Large intestine (tissue), 3 donors: ENCODE measurements at regions not wholly inside any gene's neighbourhood (a gene's known extent, or its start where the extent isn't known, plus 50 kb on each side); places are given as distances from the start of the nearest gene placed in this dataset.

ENCODE experiments used
- DNase-seq, 2 donors: peaks; one replicate each; pipeline versions ENCODE4 v3.0.0 to v3.0.0-alpha.2; 2013
- H3K27ac ChIP-seq: one replicate; pipeline ENCODE4 v1.5.1; 2013; ENCODE audit warnings: low read length
- H3K27me3 ChIP-seq: 2 replicates; pipeline ENCODE4 v1.6.1; 2013; ENCODE audit warnings: low read length; ENCODE audit not compliant: control insufficient read depth, insufficient read depth
- H3K36me3 ChIP-seq: 2 replicates; pipeline ENCODE4 v1.6.1; 2013; ENCODE audit warnings: low read length; ENCODE audit not compliant: control insufficient read depth, insufficient read depth
- H3K4me1 ChIP-seq: one replicate; pipeline ENCODE4 v1.6.1; 2013; ENCODE audit warnings: low read length; ENCODE audit not compliant: control insufficient read depth, insufficient read depth
- H3K4me3 ChIP-seq: one replicate; pipeline ENCODE4 v1.5.1; 2013; ENCODE audit warnings: low read length
- H3K9me3 ChIP-seq: one replicate; pipeline ENCODE4 v1.6.1; 2013; ENCODE audit warnings: mild to moderate bottlenecking, low read depth, low read length, moderate library complexity; ENCODE audit not compliant: control insufficient read depth
- WGBS: methylation state at CpG from one replicate; pipeline ENCODE4 v1.1.5; 2013; ENCODE audit warnings: low lambda C conversion rate; ENCODE audit not compliant: insufficient coverage; 5-methylcytosine and 5-hydroxymethylcytosine counted together

DNA sequence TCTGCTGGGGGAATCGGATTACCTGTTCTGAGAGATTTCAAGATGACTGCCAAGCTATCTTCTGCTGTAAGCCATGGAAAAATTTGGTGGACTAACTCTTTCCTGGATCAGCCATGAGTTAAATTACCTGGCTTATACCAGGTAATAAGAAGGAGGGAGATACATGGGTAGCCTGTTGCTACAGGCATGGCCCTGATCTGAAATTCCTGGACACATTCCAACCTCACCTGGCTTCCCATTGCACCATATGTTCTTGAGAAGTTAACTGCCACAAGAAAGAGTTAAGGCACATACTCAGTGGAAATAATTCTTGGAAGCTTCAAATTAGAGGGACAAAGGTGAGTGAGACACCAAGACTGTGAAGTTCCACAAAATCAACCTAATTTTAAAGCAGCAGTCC lies 371.3 kb downstream of the ACTL7B start:
- H3K36me3 ChIP-seq = no peaks in the 10 kb centered on the region
- WGBS = no CpG with 5 or more reads among the region's 1 CpG
- H3K9me3 ChIP-seq = no peaks in the 10 kb centered on the region

DNA sequence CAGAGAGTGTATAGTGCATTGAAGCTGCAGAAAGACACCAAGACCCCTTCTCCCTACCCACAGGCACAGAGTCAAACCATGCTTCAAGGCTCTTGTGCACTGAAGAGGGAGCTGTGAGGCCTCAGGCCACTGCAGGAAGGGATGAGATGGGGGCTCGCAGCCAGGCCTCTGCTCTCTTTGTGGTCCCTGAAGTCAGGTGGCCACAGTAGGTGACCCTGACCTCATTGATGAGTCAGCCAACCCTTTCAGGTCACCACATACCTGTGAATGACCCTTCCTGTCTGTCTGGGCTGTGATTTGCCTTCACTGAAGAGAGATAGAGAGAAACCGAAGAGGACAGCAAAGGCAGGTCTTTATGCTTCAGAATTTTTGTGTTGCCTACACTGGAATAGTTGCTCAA lies 372.1 kb downstream of the ACTL7B start:
- Histone ChIP-seq H3K9me3 (no peaks in the 10 kb centered on the region), H3K4me1 (no peaks in the 10 kb centered on the region), H3K27me3 (no peaks in the 10 kb centered on the region), H3K27ac (no peak overlapping the region), H3K36me3 (no peaks in the 10 kb centered on the region), H3K4me3 (no peak overlapping the region)
- DNase-seq = no peak
- WGBS = no CpG with 5 or more reads among the region's 2 CpGs

More for the DNA sequence above, 371.3 kb downstream of the ACTL7B start:
- DNase-seq = no peak
- Histone ChIP-seq H3K4me1 (no peaks in the 10 kb centered on the region), H3K4me3 (no peak overlapping the region), H3K27me3 (no peaks in the 10 kb centered on the region), H3K27ac (no peak overlapping the region)

DNA sequence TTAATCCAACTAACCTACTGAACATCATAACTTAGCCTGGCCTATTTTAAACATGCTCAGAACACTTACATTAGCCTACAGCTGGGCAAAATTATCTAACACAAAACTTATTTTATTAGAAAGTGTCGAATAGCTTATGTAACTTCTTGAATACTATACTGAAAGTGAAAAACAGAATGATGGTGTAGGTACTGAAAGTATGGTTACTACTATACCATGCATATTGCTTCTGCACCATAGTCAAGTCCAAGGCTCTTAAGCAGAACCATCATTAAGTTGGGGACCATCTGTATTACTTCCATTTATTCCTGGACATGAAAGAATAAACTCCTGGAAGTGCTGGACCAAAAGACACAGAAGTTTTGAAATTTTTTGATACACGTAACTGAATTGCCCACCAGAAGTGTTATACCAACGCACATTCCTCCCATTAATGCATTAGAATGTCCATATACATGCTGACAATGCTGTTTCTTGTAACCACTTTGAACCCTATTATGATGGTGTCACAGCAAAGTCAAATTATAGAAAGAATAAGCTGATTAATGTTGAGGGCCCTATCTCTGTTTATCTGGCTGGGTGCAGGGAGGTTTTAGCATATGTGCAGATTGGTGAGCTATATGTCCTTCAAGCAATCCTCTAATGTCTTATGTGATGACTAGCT lies 375.7 kb downstream of the ACTL7B start:
- 100% methylated on average over 1 of the region's 3 CpGs for WGBS
- no peaks in the 10 kb centered on the region for H3K27me3 ChIP-seq
- H3K9me3 ChIP-seq = no peaks in the 10 kb centered on the region
- H3K36me3 ChIP-seq = no peaks in the 10 kb centered on the region
- H3K27ac ChIP-seq = no peak overlapping the region
- no peak overlapping the region for H3K4me3 ChIP-seq
- no peak for DNase-seq
- H3K4me1 ChIP-seq = peaks cover 5% of the 10 kb centered on the region

- H3K27me3 ChIP-seq = no peaks in the 10 kb centered on the region
- no peak overlapping the region for H3K4me3 ChIP-seq
- peaks cover 5% of the 10 kb centered on the region for H3K4me1 ChIP-seq
- H3K27ac ChIP-seq = no peak overlapping the region
- DNase-seq = no peak
- H3K9me3 ChIP-seq = no peaks in the 10 kb centered on the region
- no peaks in the 10 kb centered on the region for H3K36me3 ChIP-seq
- whole genome bisulfite sequencing = no CpG with 5 or more reads among the region's 11 CpGs
These were observed 377.1 kb downstream of the ACTL7B start for GRCh38 chr9:108478431-108479332.

DNA sequence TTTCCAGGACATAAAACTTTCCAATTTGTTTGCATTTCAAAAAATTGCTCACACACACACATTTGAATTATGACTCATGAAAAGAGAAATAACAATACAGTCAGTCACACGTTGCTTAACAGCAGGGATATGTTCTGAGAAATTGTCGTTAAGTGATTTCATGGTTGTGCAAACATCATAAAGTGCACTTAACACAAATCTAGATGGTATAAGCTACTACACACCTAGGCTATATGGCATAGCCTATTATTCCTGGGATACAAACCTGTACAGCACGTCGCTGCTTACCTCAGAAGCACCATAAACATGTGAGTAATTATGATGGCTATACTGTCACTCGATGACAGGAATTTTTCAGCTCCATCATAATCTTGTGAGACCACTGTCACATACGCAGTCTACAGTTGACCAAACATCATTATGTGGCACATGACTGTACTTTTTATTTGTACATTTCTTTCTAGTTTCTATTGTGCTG lies 378.2 kb downstream of the ACTL7B start:
- no peaks in the 10 kb centered on the region for H3K36me3 ChIP-seq
- no peaks in the 10 kb centered on the region for H3K27me3 ChIP-seq
- WGBS = 43% methylated on average over 1 of the region's 6 CpGs
- DNase-seq = peak; percentile 66 to 85
- H3K4me3 ChIP-seq = no peak overlapping the region
- H3K4me1 ChIP-seq = peaks cover 5% of the 10 kb centered on the region
- H3K9me3 ChIP-seq = no peaks in the 10 kb centered on the region
- H3K27ac ChIP-seq = peak overlapping the region; percentile 45

- Histone ChIP-seq H3K9me3 (no peaks in the 10 kb centered on the region), H3K27ac (no peak overlapping the region), H3K27me3 (no peaks in the 10 kb centered on the region), H3K4me3 (no peak overlapping the region), H3K36me3 (no peaks in the 10 kb centered on the region), H3K4me1 (peaks cover 5% of the 10 kb centered on the region)
- DNase-seq = no peak
- no CpG with 5 or more reads among the region's 3 CpGs for WGBS
These were observed 379.2 kb downstream of the ACTL7B start for GRCh38 chr9:108476574-108476973.

GRCh38 chr9:108475813-108476212 lies 380.0 kb downstream of the ACTL7B start:
- Histone ChIP-seq H3K36me3 (no peaks in the 10 kb centered on the region), H3K4me3 (no peak overlapping the region), H3K27ac (no peak overlapping the region), H3K9me3 (no peaks in the 10 kb centered on the region), H3K27me3 (no peaks in the 10 kb centered on the region), H3K4me1 (peaks cover 5% of the 10 kb centered on the region)
- WGBS = 83% methylated on average over 1 of the region's 2 CpGs
- DNase-seq = no peak

- H3K4me1 ChIP-seq = peaks cover 5% of the 10 kb centered on the region
- H3K27me3 ChIP-seq = no peaks in the 10 kb centered on the region
- no peak overlapping the region for H3K27ac ChIP-seq
- H3K36me3 ChIP-seq = no peaks in the 10 kb centered on the region
- DNase-seq = no peak
- H3K9me3 ChIP-seq = no peaks in the 10 kb centered on the region
- WGBS = no CpG with 5 or more reads among the region's 6 CpGs
- H3K4me3 ChIP-seq = no peak overlapping the region
These were observed 381.4 kb downstream of the ACTL7B start for GRCh38 chr9:108474356-108474755.

DNA sequence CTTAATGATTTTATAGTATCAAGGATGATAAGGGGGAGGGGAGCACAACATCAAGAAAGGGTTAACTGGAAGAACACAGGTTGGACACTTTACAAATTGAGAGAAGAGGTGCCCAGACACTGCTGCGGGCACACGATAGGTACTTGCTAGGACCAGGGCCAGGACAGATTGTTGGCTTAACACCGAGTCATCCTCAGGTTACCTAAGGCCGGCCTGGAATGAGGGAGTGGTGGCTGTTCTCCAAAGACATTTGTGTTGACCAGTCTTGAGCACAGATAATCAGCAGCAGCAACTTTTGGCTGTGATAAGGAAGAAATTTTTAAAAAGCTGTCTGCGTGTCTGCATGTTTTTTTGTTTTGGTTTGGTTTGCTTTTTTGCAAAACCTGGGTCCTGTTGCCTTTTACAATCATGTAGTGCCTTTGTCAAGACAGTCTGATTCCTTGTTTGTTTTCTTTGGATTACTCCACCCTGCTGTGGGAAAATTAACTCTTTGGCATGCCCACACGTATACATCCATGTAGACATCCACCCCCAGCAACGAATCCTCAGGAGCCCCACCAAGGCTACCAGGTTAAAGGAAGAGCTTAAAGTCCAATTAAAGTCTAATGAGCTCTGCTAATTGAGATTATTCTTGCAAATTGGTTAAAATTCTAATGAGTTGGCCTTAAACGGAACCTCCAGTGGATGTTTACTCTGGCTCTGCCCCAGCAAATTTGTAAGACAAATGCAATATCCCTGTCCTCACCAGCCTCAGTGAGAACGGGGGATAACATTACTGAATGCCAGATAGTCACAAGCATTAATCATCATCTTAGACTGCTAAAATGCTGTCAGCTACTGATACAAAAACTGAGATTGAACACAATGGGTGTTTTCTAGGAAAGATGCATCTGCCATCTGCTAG lies 382.3 kb downstream of the ACTL7B start:
- no peak overlapping the region for H3K27ac ChIP-seq
- peaks cover 5% of the 10 kb centered on the region for H3K4me1 ChIP-seq
- DNase-seq = no peak
- H3K36me3 ChIP-seq = no peaks in the 10 kb centered on the region
- no peak overlapping the region for H3K4me3 ChIP-seq
- no peaks in the 10 kb centered on the region for H3K9me3 ChIP-seq
- H3K27me3 ChIP-seq = no peaks in the 10 kb centered on the region
- 100% methylated on average over 1 of the region's 9 CpGs for WGBS

DNA sequence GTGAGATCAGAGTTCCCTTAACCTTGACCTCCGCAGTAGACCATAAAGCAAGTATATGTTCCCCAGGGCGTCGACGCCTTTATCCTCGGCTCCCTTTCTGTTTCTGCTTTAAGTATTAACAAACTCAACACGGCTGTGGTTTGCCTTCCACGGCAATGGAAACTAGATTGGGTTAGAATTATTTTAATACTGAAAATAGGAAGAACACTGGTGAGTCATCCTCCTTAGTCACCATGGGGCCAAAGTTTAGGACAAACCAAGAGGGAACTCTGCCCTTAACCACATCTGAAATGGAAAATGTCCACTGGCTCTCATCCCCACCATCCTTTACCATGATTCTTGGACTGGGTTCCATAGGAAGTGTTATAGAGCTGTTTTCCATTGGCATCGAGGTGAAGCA lies 386.1 kb downstream of the ACTL7B start:
- H3K4me3 ChIP-seq = no peak overlapping the region
- whole genome bisulfite sequencing = no CpG with 5 or more reads among the region's 8 CpGs

More for the DNA sequence above, 386.1 kb downstream of the ACTL7B start:
- Histone ChIP-seq H3K36me3 (no peaks in the 10 kb centered on the region), H3K9me3 (no peaks in the 10 kb centered on the region), H3K27ac (no peak overlapping the region), H3K27me3 (no peaks in the 10 kb centered on the region), H3K4me1 (peaks cover 3% of the 10 kb centered on the region)
- DNase-seq = no peak
